Fibroblast of the aortic adventitia (primary cell): ENCODE measurements at regions not wholly inside any gene's neighbourhood (a gene's known extent, or its start where the extent isn't known, plus 50 kb on each side); places are given as distances from the start of the nearest gene placed in this dataset.
A peak's percentile ranks its signal among the peaks of the same experiment; 100 is the strongest.

Source experiments
- DNase-seq: peaks from one replicate; pipeline ENCODE4 v3.0.0-alpha.2; 2010; ENCODE audit warnings: low read depth
- H3K4me3 ChIP-seq: 2 replicates; pipeline ENCODE4 v1.5.1; 2011; ENCODE audit warnings: low read depth, mild to moderate bottlenecking, control low read depth, low read length, moderate library complexity
- TF ChIP-seq, protein P1 (sequence below): IDR thresholded peaks from 2 replicates; pipeline ENCODE4 v1.5.1; 2011; ENCODE audit warnings: mild to moderate bottlenecking, low read length, control low read depth, inconsistent platforms; ENCODE audit not compliant: insufficient read depth

DNA sequence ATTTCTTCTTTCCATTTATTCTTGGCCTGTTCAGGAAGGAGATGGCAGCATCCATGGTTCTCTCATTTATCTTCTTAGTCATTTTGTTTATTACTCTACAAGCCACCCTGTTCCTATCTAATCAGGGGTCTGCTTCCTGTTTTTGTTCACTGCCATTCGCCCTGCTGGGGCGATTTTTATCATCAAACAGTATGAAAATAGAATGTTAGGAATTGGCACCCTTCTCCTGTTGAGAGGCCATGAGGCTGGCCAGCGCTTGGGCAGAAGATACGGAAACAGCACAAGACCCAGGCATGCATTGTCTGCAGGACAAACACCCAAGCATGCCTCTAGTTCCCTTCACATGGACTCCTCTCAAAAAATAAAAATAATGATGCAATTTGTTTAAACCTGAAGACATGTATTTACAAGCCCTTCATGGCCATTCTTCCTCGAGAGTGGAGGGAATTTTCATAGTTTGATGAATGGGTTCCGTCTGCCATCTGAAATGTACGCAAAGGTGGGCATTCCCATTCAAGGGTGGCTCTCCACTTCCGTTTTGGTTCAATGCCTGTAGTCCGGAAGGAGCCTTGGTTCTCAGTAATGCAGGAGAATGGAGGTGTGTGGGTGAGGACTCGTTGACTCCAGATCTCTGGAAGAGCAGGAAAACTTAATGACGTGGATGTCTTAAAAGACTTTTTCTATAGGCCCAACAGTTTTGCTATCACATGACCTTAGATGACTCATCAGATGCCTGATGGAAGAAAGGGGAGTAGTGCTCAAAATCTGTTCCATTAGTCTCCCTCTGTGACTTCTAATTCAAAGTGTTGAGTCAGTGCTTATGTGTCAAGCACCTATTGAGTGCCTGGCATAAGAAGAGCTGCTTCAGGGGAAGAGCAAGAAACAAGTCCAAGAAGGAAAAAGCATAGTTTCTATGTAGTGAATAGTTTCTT lies 252.4 kb upstream of the TBX3 start:
- peak; percentile 69 for DNase-seq
- TF ChIP-seq, protein P1, sequence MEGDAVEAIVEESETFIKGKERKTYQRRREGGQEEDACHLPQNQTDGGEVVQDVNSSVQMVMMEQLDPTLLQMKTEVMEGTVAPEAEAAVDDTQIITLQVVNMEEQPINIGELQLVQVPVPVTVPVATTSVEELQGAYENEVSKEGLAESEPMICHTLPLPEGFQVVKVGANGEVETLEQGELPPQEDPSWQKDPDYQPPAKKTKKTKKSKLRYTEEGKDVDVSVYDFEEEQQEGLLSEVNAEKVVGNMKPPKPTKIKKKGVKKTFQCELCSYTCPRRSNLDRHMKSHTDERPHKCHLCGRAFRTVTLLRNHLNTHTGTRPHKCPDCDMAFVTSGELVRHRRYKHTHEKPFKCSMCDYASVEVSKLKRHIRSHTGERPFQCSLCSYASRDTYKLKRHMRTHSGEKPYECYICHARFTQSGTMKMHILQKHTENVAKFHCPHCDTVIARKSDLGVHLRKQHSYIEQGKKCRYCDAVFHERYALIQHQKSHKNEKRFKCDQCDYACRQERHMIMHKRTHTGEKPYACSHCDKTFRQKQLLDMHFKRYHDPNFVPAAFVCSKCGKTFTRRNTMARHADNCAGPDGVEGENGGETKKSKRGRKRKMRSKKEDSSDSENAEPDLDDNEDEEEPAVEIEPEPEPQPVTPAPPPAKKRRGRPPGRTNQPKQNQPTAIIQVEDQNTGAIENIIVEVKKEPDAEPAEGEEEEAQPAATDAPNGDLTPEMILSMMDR, result no peak
- no peak overlapping the region for H3K4me3 ChIP-seq

DNA sequence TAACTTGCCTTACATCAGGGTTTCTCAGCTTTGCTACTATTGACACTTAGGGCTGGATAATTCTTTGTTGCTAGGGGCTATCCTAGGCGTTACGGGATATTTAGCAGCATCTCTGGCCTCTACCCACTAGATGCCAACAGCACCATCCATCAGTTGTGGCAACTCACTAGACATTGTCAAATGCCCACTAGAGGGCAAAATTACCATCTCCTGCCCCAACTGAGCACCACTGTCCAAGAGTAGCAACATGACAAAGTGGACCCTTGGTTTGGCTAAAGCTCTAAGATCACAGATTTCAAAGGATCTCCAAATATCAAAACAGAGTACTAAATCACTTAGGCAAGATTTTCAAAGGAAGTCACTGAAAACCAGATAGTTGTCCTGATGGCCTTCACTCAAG lies 251.7 kb upstream of the TBX3 start:
- no peak for DNase-seq

DNA sequence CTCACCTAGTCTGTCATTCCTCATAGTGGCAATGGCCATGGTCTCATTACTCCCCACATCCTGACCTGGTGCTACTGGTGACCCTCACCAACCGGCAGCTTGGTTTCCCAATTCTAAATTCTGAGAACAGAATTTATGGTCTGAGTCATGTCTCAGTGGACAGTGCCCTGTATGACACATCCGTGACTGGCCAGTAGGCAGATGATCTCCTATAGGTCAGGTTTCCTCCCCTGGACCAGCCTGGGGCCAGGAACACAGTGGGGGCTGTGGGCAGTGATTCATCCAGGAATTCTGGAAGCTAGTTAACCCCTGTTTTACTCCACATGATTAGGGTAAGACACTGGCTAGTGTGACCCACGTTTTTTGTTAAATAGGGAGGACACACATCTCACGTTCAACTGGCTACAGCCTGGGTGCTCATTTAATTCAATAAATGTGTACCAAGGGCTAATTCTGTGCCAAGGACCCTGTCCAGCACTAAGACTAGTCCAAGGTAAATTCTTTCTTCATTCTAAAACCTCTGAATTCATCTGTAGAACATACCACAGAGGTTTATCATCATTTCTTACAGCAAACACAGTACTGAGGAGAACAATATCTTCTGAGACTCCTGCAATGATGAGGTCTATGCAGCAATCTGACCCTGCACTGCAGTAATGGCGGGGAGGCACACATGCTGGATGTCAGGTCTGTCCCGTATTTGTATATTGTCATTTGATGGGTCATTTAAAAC lies 249.6 kb upstream of the TBX3 start:
- H3K4me3 ChIP-seq, result no peak overlapping the region
- TF ChIP-seq, protein P1, result no peak

More for the DNA sequence above, 251.7 kb upstream of the TBX3 start:
- H3K4me3 ChIP-seq, result no peak overlapping the region
- TF ChIP-seq, protein P1, result no peak

DNA sequence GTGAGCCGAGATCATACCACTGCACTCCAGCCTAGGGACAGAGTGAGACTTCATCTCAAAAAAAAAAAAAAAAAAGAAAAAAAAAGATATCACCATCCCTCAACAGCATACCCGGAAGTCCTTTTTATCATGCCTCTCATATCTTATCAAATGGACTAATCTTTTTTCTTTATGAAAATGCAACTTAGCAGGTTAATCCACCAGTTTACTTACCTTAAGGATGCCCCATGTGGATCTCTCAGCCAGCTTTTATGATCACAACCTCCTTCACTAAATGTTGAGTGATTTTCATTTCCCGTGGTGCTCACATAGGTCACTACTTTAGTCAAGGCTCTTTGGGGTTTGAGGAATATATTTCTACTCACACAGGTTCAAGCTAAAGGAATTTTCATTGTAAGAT lies 248.8 kb upstream of the TBX3 start:
- TF ChIP-seq, protein P1, result no peak

More for the DNA sequence above, 249.6 kb upstream of the TBX3 start:
- DNase-seq, result peak; percentile 79

DNA sequence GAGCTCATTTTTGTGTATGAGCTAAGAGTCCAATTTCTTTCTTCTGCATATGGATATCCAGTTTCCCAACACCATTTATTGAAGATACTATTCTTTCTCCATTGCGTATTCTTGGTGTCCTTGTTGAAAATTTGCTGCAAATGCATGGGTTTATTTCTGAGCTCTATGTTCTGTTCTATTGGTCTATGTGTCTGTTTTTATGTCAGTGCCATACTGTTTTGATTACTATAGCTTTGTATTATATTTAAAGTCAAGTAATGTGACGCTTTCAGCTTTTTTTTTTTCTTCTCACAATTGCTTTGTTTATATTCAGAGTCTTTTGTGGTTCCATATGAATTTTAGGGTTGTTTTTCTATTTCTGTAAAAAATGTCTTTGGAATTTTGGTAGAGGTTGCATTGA lies 247.1 kb upstream of the TBX3 start:
- TF ChIP-seq, protein P1, result no peak
- DNase-seq, result no peak
- H3K4me3 ChIP-seq, result no peak overlapping the region

More for the DNA sequence above, 248.8 kb upstream of the TBX3 start:
- H3K4me3 ChIP-seq, result no peak overlapping the region
- no peak for DNase-seq

DNA sequence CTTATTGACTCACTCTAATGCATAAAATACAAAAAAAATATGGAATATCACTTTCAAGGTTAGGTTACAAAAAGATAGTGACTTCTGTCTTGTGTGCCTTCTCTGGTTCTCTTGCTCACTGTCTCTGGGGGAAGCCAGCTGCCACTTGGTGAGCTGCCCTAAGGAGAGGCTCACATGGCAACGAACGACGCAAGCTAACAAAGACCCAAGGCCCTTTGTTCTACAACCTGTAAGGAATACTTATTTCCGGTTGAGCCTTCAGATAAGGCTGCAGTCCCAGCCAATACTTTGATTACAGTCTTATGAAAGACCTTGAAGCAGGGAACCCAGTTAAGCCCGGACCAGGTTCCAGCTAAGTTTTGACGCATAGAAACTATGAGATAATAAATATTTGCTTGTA lies 242.4 kb upstream of the TBX3 start:
- DNase-seq, result no peak
- TF ChIP-seq, protein P1, result no peak
- H3K4me3 ChIP-seq, result no peak overlapping the region
